Activated CD4-positive, alpha-beta T cell treated with anti-CD3 and anti-CD28 coated beads, Interleukin-2, amount 50 U/mL, for 1 hour (primary cell): ENCODE measurements at regions not wholly inside any gene's neighbourhood (a gene's known extent, or its start where the extent isn't known, plus 50 kb on each side); places are given as distances from the start of the nearest gene placed in this dataset.
"Not testable (repeated sequence)": the region's sequence is repeated elsewhere in the genome, so short reads cannot be mapped to it uniquely, and the experiment has no call there.

Experiments
- DNase-seq: peaks from one replicate; pipeline ENCODE4 v3.0.0-alpha.2; 2020

GRCh38 chr2:131584380-131584779 lies 56.7 kb downstream of the CCDC74A start:
- no peak for DNase-seq

DNA sequence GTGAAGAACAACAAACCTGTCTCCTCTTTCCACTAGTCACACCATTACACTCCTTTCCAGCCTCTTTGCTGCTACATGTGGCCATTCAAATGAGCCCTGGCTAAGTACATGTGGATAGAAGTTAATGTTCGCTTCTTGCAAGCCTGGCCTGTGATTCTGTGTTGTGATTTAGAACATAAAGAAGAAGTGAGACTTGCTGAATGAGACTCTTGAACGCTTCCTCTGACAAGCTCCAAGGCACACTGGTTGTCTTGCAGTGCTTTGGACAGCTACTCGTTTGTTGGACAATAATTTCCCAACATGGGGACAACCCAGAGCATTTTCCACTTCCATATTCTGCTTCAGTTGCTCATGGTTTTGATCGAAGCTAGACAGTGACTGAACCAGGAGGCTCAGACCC lies 57.3 kb downstream of the CCDC74A start:
- no peak for DNase-seq

GRCh38 chr2:131588152-131588873 lies 60.6 kb downstream of the CCDC74A start:
- no peak for DNase-seq

GRCh38 chr2:131589126-131589525 lies 61.4 kb downstream of the CCDC74A start:
- not testable (repeated sequence) for DNase-seq

DNA sequence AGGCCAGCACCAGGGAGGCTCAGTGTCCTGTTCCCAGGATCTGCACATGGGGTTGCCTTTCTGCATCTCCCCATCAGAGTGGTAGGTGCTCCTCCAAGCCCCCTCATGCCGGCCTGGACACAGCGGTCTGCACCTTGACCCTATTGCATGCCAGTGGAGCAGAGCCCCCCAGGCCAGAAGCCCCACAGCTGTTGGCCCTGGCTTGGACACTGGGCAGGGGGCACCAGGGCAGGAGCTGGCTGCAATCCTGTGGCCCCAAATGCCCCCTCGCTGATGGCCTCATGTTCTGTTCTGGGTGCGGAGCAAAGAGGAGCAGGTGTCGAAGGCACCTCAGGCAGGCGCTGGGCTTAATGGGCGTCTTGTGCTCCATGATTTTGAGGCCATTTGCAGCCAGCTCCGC lies 62.7 kb downstream of the CCDC74A start:
- no peak for DNase-seq

DNA sequence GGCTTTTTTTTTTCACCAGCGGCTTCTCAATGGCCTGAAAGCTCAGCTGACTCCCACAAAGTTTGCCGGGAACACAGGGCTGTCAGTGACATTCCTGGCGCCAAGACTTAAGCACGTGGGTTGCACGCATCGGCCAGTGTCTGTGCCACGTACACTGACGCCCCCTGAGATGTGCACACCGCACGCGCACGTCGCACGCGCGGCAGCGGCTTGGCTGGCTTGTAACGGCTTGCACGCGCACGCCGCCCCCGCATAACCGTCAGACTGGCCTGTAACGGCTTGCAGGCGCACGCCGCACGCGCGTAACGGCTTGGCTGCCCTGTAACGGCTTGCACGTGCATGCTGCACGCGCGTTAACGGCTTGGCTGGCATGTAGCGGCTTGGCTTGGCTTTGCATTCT lies 63.2 kb downstream of the CCDC74A start:
- no peak for DNase-seq

DNA sequence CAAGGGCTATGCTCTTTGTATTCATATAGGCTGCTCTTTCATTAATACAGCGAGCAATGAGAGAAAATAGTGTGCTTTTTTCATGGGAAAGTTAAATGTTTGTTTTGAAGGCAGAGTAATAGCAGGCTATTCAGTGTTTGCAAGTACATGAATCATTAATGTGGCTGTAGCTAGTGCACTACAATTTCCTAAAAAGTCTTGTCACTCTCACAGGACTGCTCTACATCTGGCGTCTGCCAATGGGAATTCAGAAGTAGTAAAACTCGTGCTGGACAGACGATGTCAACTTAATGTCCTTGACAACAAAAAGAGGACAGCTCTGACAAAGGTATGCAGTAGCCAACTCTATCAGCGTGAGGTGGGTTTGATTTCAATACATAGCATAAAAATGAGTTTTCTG lies 68.9 kb downstream of the CCDC74A start:
- not testable (repeated sequence) for DNase-seq

GRCh38 chr2:131602444-131602843 lies 74.8 kb downstream of the CCDC74A start:
- not testable (repeated sequence) for DNase-seq

DNA sequence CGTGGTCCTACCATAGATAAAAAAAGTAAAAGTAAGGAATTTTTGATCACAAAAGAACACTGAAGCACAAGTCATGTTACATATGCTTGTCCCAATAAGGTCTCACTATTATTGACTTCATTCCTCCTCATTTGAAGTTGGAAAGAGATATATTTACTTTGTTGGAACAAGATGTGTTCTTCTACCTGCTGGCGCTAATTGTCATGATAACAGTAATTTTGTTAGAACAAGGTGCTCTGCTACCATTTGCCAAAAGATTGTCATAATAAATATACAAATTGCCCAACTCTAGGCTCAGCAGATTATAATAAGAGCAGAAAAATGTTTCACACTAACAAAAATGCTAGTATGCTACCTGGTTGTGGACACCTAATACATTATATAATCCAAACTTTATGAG lies 77.0 kb downstream of the CCDC74A start:
- not testable (repeated sequence) for DNase-seq

GRCh38 chr2:131606366-131606765 lies 78.7 kb downstream of the CCDC74A start:
- DNase-seq, result not testable (repeated sequence)

- DNase-seq, result not testable (repeated sequence)
Observed at GRCh38 chr2:131607056-131607455, 79.4 kb downstream of the CCDC74A start.

- DNase-seq, result not testable (repeated sequence)
Observed at GRCh38 chr2:131614539-131614938, 86.9 kb downstream of the CCDC74A start.

- DNase-seq, result not testable (repeated sequence)
Observed at GRCh38 chr2:131618320-131618719, 90.6 kb downstream of the CCDC74A start.

DNA sequence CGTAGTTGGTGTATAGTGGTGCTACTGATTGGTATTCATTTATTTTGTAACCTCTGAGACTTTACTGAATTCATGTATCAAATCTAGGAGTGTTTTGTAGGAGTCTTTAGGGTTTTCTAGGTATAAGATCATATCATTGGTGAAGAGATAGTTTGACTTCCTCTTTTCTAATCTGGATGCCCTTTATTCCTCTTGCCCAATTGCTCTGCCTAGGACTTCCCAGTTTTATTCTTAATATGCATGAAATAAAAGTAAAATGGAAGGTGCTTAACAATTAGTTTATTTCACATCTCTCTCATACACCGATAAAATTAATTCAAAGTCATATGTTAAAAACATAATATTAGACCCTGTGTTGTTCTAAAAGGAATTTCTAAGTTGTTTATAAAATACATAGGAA lies 95.2 kb downstream of the CCDC74A start:
- not testable (repeated sequence) for DNase-seq

DNA sequence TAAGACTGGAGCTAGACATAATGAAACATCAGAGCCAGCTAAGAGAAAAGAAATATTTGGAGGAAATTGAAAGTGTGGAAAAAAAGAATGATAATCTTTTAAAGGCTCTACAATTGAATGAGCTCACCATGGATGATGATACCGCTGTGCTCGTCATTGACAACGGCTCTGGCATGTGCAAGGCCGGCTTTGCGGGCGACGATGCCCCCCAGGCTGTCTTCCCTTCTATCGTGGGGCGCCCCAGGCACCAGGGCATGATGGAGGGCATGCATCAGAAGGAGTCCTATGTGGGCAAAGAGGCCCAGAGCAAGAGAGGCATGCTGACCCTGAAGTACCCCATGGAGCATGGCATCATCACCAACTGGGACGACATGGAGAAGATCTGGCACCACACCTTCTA lies 98.3 kb downstream of the CCDC74A start:
- DNase-seq, result not testable (repeated sequence)

DNA sequence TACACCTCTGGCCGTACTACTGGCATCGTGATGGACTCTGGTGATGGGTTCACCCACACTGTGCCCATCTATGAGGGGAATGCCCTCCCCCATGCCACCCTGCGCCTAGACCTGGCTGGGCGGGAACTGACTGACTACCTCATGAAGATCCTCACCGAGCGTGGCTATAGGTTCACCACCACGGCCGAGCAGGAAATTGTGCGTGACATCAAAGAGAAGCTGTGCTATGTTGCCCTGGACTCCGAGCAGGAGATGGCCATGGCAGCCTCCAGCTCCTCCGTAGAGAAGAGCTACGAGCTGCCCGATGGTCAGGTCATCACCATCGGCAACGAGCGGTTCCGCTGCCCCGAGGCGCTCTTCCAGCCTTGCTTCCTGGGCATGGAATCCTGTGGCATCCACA lies 98.9 kb downstream of the CCDC74A start:
- not testable (repeated sequence) for DNase-seq

- DNase-seq, result not testable (repeated sequence)
Observed at GRCh38 chr2:131627777-131628176, 100.1 kb downstream of the CCDC74A start.

DNA sequence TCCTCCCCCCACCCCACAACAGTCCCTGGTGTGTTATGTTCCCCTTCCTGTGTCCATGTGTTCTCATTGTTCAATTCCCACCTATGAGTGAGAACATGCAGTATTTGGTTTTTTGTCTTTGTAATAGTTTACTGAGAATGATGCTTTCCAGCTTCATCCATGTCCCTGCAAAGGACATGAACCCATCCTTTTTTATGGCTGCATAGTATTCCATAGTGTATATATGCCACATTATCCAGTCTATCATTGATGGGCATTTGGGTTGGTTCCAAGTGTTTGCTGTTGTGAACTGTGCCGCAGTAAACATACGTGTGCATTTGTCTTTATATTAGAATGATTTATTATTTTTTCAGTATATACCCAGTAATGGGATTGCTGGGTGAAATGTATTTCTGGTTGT lies 104.0 kb downstream of the CCDC74A start:
- DNase-seq, result not testable (repeated sequence)

GRCh38 chr2:131633405-131633804 lies 105.7 kb downstream of the CCDC74A start:
- DNase-seq, result not testable (repeated sequence)

DNA sequence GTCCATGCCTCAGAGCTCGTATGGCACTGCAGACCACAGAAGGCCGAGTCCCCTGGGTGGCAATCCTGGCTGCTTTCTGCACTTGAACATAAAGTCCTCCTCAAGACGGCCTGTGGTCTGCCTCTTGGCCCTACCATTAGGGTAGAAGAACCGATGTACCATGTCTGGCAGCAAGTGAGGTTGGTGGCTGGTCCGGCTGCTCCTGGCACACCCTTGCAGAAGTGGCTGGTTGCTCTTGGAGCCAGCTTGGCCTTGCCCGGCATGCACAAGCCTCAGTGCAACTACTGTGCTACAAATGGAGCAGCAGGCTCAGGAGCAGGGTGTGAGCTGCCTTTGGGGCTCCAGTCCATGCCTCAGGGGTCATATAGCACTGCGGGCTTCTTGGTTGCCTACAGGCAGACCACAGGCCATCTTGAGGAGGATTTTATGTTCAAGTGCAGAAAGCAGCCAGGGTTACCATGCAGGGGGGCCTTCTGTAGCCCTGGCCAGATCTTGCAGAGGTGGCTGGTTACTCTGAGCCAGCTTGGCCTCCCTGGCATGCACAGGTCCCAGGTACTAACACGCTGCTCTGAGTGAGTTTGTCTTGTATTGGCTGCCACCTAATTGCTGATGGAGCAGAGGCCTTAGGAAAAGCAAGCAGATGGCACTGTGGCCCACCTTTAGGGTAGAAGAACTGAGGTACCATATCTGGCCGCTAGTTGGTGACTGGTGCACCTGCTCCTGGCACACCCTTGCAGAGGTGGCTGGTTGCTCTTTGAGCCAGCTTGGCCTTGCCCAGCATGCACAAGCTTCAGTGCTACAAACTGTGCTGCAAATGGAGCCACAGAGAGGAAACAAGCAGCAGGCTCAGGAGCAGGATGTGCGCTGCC lies 106.4 kb downstream of the CCDC74A start:
- DNase-seq, result not testable (repeated sequence)

DNA sequence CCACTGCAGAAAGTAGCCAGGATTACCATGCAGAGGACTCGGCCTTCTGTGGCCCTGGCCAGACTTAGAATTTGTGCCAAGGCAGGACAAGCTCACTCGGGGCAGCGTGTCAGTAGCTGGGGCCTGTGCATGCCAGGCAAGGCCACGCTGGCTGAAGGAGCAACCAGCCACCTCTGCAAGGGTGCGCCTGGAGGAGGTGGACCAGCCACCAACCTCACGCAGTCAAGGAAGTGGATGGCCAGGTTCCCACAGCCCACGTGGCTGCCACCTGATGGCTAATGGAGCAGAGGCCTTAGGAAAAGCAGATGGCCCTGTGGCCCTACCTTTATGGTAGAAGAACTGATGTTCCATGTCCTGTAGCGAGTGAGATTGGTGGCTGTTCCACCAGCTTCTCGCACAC lies 107.9 kb downstream of the CCDC74A start:
- no peak for DNase-seq

- not testable (repeated sequence) for DNase-seq
Observed at GRCh38 chr2:131636704-131637308, 109.1 kb downstream of the CCDC74A start.

DNA sequence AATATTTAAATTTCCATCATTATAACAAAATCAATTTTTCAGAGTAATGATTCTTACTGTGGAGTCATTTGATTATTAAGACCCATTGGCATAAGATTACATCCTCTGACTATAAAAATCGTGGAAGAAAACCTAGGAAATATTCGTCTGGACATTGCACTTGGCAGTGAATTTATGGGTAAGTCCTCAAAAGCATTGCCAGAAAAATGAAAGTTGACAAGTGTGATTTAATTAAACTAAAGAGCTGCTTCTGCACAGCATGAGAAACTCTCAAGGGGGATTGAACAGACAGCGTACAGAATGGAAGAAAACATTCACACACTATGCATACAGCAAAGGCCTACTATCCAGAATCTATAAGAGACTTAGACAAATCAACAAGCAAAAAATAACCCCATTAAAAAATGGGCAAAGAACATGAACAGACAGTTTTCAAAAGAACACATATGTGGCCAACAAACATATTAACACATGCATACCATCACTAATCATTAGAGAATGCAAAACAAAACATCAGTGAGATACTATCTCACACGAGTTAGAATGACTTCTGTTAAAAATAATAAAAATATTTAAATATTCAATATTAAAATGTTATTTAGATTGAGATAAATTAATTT lies 111.4 kb downstream of the CCDC74A start:
- DNase-seq, result not testable (repeated sequence)
